ENCODE measurements at regions not wholly inside any gene's neighbourhood (a gene's known extent, or its start where the extent isn't known, plus 50 kb on each side); places are given as distances from the start of the nearest gene placed in this dataset.
"Not testable (repeated sequence)": the region's sequence is repeated elsewhere in the genome, so short reads cannot be mapped to it uniquely, and the experiment has no call there.

DNA sequence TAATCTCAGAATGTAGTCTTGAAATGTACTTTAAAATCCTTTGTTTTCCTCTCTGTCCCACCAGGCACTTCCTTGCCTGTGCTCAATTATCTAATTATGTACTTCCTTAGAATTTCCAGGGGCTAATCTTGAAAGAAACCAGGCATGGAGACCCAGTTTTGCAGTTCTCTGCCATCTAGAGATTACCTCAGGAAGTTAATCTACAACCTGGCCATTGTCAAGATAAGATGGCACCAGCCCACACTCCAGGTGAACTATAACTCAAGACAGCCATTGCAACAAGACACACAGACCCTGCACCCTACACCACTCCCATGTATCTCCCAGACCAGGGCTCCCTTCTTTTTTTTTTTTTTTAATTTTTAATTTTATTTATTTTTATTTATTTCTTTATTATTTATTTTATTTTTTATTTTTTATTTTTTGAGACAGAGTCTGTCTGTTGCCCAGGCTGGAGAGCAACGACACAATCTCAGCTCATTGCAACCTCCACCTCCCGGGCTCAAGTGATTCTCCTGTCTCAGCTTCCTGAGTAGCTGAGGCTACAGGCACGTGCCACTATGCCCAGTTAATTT lies 85.9 kb upstream of the TRIM24 start:
- DNase-seq (no peak), ATAC-seq (no peak)
- Histone ChIP-seq H3K27me3 (ENCODE audit: control insufficient read depth, insufficient read depth) (no peaks in the 10 kb centered on the region), H3K4me1 (ENCODE audit: control insufficient read depth, insufficient read depth, low read length) (no peaks in the 10 kb centered on the region), H3K9me3 (ENCODE audit: control insufficient read depth, low read length) (peaks cover 4% of the 10 kb centered on the region), H3K4me3 (ENCODE audit: low read length) (no peak overlapping the region), H3K27ac (ENCODE audit: low read length) (no peak overlapping the region)
- intact Hi-C loops (cut with DNase I), result no loop called here
- 81% methylated on average over 3 of the region's 3 CpGs for WGBS

DNA sequence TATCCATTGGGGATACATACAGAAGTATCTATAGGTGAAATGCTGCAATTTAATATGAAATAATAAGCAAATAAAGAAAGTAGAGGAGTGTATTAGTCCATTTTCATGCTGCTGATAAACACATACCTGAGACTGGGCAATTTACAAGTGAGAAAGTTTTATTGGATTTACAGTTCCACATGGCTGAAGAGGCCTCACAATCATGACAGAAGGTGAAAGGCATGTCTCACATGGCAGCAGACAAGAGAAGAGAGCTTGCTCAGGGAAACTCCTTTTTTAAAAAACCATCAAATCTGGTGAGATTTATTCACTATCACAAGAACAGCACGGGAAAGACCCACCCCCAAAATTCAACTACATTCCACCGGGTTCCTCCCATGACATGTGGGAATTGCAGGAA lies 82.8 kb upstream of the TRIM24 start:
- WGBS, result 60% methylated on average over 2 of the region's 2 CpGs
- no peak for ATAC-seq
- no peaks in the 10 kb centered on the region for H3K4me1 ChIP-seq (ENCODE audit: control insufficient read depth, insufficient read depth, low read length)
- no peak overlapping the region for H3K4me3 ChIP-seq (ENCODE audit: low read length)
- no peak for DNase-seq
- no peaks in the 10 kb centered on the region for H3K9me3 ChIP-seq (ENCODE audit: control insufficient read depth, low read length)
- intact Hi-C loops (cut with DNase I), result no loop called here
- no peak overlapping the region for H3K27ac ChIP-seq (ENCODE audit: low read length)
- no peaks in the 10 kb centered on the region for H3K27me3 ChIP-seq (ENCODE audit: control insufficient read depth, insufficient read depth)

DNA sequence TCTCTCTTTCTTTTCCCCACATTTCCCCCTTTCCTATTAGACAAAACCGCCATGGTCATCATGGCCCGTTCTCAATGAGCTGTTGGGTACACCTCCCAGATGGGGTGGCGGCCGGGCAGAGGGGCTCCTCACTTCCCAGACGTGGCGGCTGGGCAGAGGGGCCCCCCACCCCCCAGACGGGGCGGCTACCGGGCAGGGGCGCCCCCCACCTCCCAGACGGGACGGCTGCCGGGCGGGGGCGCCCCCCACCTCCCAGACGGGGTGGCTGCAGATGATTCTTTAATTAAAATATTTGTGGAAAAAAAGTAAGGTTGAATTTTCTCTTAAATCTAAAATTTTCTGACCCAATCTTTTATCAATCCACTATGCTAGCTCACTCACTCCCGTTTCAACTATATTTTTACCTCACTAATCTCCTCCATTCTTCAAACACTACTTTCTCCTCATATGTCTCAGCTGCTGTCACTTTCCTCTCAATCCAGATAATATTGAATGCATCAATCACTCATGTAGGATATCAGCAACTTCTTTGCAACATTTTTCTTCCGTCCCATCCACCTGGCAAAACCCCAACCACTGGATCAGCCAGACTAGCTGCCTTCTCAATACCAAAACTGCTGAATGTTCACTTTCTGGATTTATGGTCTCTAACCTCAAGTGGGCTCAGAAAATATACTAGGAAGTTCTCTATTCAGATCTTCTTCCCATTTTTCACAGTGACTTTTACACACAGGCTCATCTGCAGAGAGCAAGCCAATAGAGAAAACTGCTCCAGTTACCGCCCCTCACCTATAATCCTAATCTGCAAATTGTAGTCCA lies 81.1 kb upstream of the TRIM24 start:
- Histone ChIP-seq H3K27me3 (ENCODE audit: control insufficient read depth, insufficient read depth) (no peaks in the 10 kb centered on the region), H3K9me3 (ENCODE audit: control insufficient read depth, low read length) (no peaks in the 10 kb centered on the region), H3K27ac (ENCODE audit: low read length) (no peak overlapping the region), H3K4me1 (ENCODE audit: control insufficient read depth, insufficient read depth, low read length) (no peaks in the 10 kb centered on the region), H3K4me3 (ENCODE audit: low read length) (no peak overlapping the region)
- DNase-seq, result no peak
- 84% methylated on average over 19 of the region's 19 CpGs for WGBS
- intact Hi-C loops (cut with DNase I), result no loop called here
- ATAC-seq, result no peak

DNA sequence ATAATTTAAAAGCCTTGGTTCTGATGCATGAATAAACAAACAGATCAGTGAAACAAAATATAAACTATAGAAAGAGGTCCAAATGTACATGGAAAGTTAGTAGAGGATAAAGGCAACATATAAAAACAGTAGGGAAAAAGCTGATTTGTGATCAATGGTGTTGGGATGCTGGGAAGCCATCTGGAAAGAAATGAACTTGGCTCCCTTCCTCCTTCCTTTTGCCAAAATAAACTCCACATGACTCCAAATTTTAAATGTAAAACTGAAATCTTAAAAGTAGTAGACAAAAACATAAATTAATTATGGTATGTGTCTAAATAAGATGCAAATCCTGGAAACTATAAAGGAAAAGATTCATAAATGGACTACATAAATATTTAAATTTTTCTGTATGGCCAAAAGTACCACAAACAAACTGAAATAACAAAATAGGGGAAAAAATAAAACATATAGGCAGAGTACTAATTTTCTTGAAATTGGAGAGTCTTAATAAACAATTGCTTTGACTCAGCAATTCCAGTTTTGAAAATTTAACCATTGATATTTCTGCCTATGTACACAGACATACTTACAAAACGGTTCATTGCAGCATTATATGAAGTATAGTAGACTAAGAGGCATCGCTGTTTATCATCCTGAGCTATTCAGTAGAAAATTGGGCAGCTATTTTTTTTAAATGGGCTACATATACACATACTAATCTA lies 77.0 kb upstream of the TRIM24 start:
- no peaks in the 10 kb centered on the region for H3K27me3 ChIP-seq (ENCODE audit: control insufficient read depth, insufficient read depth)
- DNase-seq (no peak), ATAC-seq (no peak)
- WGBS, result 80% methylated on average over 2 of the region's 2 CpGs
- H3K4me3 ChIP-seq (ENCODE audit: low read length), result no peak overlapping the region
- H3K27ac ChIP-seq (ENCODE audit: low read length), result no peak overlapping the region
- H3K4me1 ChIP-seq (ENCODE audit: control insufficient read depth, insufficient read depth, low read length), result no peaks in the 10 kb centered on the region
- intact Hi-C loops (cut with DNase I), result no loop called here
- no peaks in the 10 kb centered on the region for H3K9me3 ChIP-seq (ENCODE audit: control insufficient read depth, low read length)

- Histone ChIP-seq H3K4me3 (ENCODE audit: low read length) (no peak overlapping the region), H3K27ac (ENCODE audit: low read length) (no peak overlapping the region), H3K9me3 (ENCODE audit: control insufficient read depth, low read length) (no peaks in the 10 kb centered on the region), H3K4me1 (ENCODE audit: control insufficient read depth, insufficient read depth, low read length) (no peaks in the 10 kb centered on the region), H3K27me3 (ENCODE audit: control insufficient read depth, insufficient read depth) (no peaks in the 10 kb centered on the region)
- DNase-seq (no peak), ATAC-seq (no peak)
- WGBS, result 80% methylated on average over 4 of the region's 4 CpGs
- intact Hi-C loops (cut with DNase I), result no loop called here
These were observed 73.2 kb upstream of the TRIM24 start for GRCh38 chr7:138386821-138387220.

DNA sequence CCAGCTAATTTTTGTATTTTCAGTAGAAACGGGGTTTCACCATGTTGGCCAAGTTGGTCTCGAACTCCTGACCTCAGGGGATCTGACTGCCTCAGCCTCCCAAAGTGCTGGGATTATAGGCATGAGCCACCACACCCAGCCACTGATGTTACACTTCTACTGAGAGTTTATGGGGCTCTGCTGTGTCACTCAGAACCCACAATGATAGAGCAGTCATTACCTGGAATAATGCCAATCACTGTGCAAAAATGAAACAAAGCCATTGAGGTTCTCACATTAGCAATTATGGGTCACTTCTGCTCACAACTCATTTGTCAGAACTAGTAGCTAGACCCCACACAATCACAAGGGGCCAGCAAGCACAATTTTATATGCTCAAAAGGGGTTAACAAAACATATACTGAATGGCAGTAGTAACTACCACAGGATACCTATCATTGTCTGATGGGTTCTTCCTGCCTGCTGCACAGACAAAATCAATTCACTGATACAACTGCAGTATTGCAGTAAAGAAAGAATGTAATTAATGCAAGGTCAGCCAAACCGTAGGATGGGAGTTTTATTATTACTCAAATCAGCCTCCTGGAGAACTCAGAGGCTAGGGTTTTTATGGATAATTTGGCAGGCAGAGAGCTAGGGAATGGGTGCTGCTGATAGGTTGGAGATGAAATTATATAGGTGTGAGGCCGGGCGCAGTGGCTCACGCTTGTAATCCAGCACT lies 72.1 kb upstream of the TRIM24 start:
- H3K27ac ChIP-seq (ENCODE audit: low read length), result no peak overlapping the region
- intact Hi-C loops (cut with DNase I), result no loop called here
- 95% methylated on average over 6 of the region's 6 CpGs for WGBS
- no peak for DNase-seq
- H3K4me1 ChIP-seq (ENCODE audit: control insufficient read depth, insufficient read depth, low read length), result no peaks in the 10 kb centered on the region
- H3K4me3 ChIP-seq (ENCODE audit: low read length), result no peak overlapping the region
- H3K9me3 ChIP-seq (ENCODE audit: control insufficient read depth, low read length), result no peaks in the 10 kb centered on the region
- ATAC-seq, result no peak
- no peaks in the 10 kb centered on the region for H3K27me3 ChIP-seq (ENCODE audit: control insufficient read depth, insufficient read depth)

GRCh38 chr7:138388673-138389491 lies 71.2 kb upstream of the TRIM24 start:
- ATAC-seq (no peak), DNase-seq (no peak)
- Histone ChIP-seq H3K9me3 (ENCODE audit: control insufficient read depth, low read length) (no peaks in the 10 kb centered on the region), H3K4me3 (ENCODE audit: low read length) (no peak overlapping the region), H3K27ac (ENCODE audit: low read length) (no peak overlapping the region), H3K4me1 (ENCODE audit: control insufficient read depth, insufficient read depth, low read length) (no peaks in the 10 kb centered on the region), H3K27me3 (ENCODE audit: control insufficient read depth, insufficient read depth) (no peaks in the 10 kb centered on the region)
- intact Hi-C loops (cut with DNase I), result no loop called here
- 50% methylated on average over 1 of the region's 1 CpG for WGBS

DNA sequence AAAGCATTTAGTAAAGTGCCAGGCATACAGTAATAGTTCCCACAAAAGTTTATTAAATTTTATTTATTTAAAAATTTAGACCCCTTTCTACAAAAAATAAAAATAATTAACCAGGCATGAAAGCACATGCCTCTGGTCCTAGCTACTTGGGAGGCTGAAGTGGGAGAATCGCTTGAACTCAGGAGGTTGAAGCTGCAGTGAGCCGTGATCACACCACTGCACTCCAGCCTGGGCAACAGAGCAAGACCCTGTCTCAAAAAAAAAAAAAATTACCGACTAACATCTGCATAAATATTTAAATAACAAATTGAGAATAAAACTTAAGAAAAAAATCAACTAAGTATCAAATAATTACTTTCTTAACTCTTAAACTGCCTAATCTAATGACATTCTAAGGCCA lies 64.3 kb upstream of the TRIM24 start:
- Histone ChIP-seq H3K27ac (ENCODE audit: low read length) (no peak overlapping the region), H3K9me3 (ENCODE audit: control insufficient read depth, low read length) (no peaks in the 10 kb centered on the region), H3K4me1 (ENCODE audit: control insufficient read depth, insufficient read depth, low read length) (no peaks in the 10 kb centered on the region), H3K27me3 (ENCODE audit: control insufficient read depth, insufficient read depth) (no peaks in the 10 kb centered on the region), H3K4me3 (ENCODE audit: low read length) (no peak overlapping the region)
- WGBS, result 63% methylated on average over 3 of the region's 3 CpGs
- DNase-seq (no peak), ATAC-seq (no peak)
- intact Hi-C loops (cut with DNase I), result no loop called here

DNA sequence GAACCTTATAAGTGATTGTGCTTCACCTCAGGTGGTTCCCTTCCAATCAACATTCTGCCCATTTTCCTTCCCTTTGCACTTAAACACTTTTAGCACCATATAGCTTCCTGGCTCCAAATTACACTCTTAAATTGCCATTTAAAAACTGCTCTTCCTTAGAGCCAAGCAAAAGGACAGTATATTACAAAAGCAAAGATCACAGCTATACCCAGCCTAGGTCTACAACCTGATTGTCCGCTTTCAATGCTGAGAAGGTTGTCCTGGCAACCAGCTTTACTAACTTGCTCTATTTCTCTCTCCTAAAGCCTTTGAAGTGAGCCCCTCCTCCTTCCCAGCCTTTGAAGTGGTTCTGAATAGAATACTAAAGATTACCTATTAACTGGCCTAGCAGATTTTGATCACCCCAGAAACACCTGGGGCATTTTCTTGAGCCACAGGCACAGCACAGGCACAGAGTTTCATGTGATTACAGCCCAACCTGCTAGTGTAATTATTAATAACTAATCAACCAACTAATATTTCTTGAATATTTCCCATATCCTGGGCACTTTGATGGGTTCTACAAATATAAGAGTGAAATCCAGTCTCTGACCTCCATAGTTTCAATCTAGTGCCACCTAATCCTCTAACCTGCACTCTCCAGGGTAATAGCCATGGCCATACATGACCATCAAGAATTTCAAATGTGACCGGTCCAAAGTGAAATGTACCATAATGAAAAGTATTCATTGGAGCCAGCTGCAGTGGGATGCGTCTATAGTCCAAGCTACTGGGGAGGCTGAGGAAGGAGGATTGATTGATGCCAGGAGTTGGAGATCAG lies 63.6 kb upstream of the TRIM24 start:
- 96% methylated on average over 3 of the region's 3 CpGs for WGBS
- DNase-seq, result no peak
- no peak overlapping the region for H3K4me3 ChIP-seq (ENCODE audit: low read length)

DNA sequence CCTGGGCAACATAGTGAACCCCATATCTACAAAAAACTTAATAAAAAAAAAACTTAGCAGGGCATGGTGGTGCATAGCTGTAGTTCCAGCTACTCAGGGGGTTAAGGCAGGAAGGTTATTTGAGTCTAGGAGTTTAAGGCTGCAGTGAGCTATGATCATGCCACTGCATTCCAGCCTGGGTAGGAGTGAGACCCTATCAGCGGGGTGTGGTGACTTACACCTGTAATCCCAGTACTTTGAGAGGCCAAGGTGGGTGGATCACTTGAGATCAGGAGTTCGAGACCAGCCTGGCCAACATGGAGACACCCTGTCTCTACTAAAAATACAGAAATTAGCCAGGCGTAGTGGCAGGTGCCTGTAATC lies 63.0 kb upstream of the TRIM24 start:
- DNase-seq; H3K27ac ChIP-seq (ENCODE audit: low read length); ATAC-seq; H3K9me3 ChIP-seq (ENCODE audit: control insufficient read depth, low read length); H3K4me3 ChIP-seq (ENCODE audit: low read length); H3K27me3 ChIP-seq (ENCODE audit: control insufficient read depth, insufficient read depth); H3K4me1 ChIP-seq (ENCODE audit: control insufficient read depth, insufficient read depth, low read length); intact Hi-C loops (cut with DNase I): not testable (repeated sequence)
- 97% methylated on average over 3 of the region's 3 CpGs for WGBS

More for the DNA sequence above, 63.6 kb upstream of the TRIM24 start:
- H3K4me1 ChIP-seq (ENCODE audit: control insufficient read depth, insufficient read depth, low read length), result no peaks in the 10 kb centered on the region
- no peak for ATAC-seq
- H3K27ac ChIP-seq (ENCODE audit: low read length), result no peak overlapping the region
- no peaks in the 10 kb centered on the region for H3K27me3 ChIP-seq (ENCODE audit: control insufficient read depth, insufficient read depth)
- no peaks in the 10 kb centered on the region for H3K9me3 ChIP-seq (ENCODE audit: control insufficient read depth, low read length)
- intact Hi-C loops (cut with DNase I), result no loop called here
